ENCODE measurements at regions not wholly inside any gene's neighbourhood (a gene's known extent, or its start where the extent isn't known, plus 50 kb on each side); places are given as distances from the start of the nearest gene placed in this dataset.

GRCh38 chr6:122128445-122128844 is 271.0 kb upstream of the HSF2 start:
- no peaks in the 10 kb centered on the region for H3K9me3 ChIP-seq (ENCODE audit: control insufficient read depth, insufficient read depth, low read length)
- TF ChIP-seq, protein P1, sequence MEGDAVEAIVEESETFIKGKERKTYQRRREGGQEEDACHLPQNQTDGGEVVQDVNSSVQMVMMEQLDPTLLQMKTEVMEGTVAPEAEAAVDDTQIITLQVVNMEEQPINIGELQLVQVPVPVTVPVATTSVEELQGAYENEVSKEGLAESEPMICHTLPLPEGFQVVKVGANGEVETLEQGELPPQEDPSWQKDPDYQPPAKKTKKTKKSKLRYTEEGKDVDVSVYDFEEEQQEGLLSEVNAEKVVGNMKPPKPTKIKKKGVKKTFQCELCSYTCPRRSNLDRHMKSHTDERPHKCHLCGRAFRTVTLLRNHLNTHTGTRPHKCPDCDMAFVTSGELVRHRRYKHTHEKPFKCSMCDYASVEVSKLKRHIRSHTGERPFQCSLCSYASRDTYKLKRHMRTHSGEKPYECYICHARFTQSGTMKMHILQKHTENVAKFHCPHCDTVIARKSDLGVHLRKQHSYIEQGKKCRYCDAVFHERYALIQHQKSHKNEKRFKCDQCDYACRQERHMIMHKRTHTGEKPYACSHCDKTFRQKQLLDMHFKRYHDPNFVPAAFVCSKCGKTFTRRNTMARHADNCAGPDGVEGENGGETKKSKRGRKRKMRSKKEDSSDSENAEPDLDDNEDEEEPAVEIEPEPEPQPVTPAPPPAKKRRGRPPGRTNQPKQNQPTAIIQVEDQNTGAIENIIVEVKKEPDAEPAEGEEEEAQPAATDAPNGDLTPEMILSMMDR (IDR thresholded peaks at IDR 0.05; ENCODE audit: low read depth, low read length, poor library complexity, severe bottlenecking) = no peak
- no peak for TF ChIP-seq EZH2phosphoT487 (IDR thresholded peaks at IDR 0.05; ENCODE audit: borderline replicate concordance, low read length)
- H3K4me3 ChIP-seq (ENCODE audit: low read length) = no peak overlapping the region
- H3F3A ChIP-seq (ENCODE audit: control insufficient read depth, insufficient read depth) = no peaks in the 10 kb centered on the region
- H3K36me3 ChIP-seq (ENCODE audit: control insufficient read depth, low read length) = no peaks in the 10 kb centered on the region
- H4K20me1 ChIP-seq (ENCODE audit: control insufficient read depth, insufficient read depth, low read depth, low read length) = no peaks in the 10 kb centered on the region
- H3K4me1 ChIP-seq (ENCODE audit: control insufficient read depth, low read length) = no peaks in the 10 kb centered on the region
- no peak overlapping the region for H3K4me2 ChIP-seq (ENCODE audit: low read length)
- no peaks in the 10 kb centered on the region for H3K9me2 ChIP-seq (replicated peaks; ENCODE audit: control insufficient read depth, low read length)
- H3K79me2 ChIP-seq (ENCODE audit: control insufficient read depth, low read length) = no peaks in the 10 kb centered on the region
- H3K27me3 ChIP-seq (ENCODE audit: control insufficient read depth, low read length) = no peaks in the 10 kb centered on the region
- no peak overlapping the region for H3K27ac ChIP-seq (ENCODE audit: low read depth, low read length)

- TF ChIP-seq, protein P1 (IDR thresholded peaks at IDR 0.05; ENCODE audit: low read depth, low read length, poor library complexity, severe bottlenecking) = no peak
- no peak for TF ChIP-seq EZH2phosphoT487 (IDR thresholded peaks at IDR 0.05; ENCODE audit: borderline replicate concordance, low read length)
- H3K79me2 ChIP-seq (ENCODE audit: control insufficient read depth, low read length) = no peaks in the 10 kb centered on the region
- no peaks in the 10 kb centered on the region for H3K9me3 ChIP-seq (ENCODE audit: control insufficient read depth, insufficient read depth, low read length)
- no peak overlapping the region for H3K27ac ChIP-seq (ENCODE audit: low read depth, low read length)
- H3K36me3 ChIP-seq (ENCODE audit: control insufficient read depth, low read length) = no peaks in the 10 kb centered on the region
- no peaks in the 10 kb centered on the region for H4K20me1 ChIP-seq (ENCODE audit: control insufficient read depth, insufficient read depth, low read depth, low read length)
- no peaks in the 10 kb centered on the region for H3K4me1 ChIP-seq (ENCODE audit: control insufficient read depth, low read length)
- no peaks in the 10 kb centered on the region for H3K9me2 ChIP-seq (replicated peaks; ENCODE audit: control insufficient read depth, low read length)
- no peaks in the 10 kb centered on the region for H3F3A ChIP-seq (ENCODE audit: control insufficient read depth, insufficient read depth)
- no peak overlapping the region for H3K4me2 ChIP-seq (ENCODE audit: low read length)
- H3K27me3 ChIP-seq (ENCODE audit: control insufficient read depth, low read length) = no peaks in the 10 kb centered on the region
- no peak overlapping the region for H3K4me3 ChIP-seq (ENCODE audit: low read length)
Measured at GRCh38 chr6:122129313-122130025, 270.0 kb upstream of the HSF2 start.

DNA sequence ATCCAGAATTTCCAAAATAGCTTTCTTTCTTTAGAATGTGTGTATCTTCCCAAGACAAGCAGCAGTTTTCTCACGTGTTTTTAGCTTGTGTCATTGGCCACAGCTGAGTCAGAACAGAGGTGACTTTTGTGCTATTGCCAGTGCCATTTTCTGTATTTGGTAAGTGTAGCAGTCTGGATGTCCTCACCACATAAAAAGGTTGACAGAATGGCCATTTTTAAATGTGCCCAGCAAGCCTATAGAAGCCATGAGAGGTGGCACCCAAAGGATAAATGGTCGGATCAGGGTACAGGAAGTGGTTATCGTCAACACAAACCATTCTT is 269.5 kb upstream of the HSF2 start:
- Histone ChIP-seq H3K4me2 (ENCODE audit: low read length) (no peak overlapping the region), H3K4me3 (ENCODE audit: low read length) (no peak overlapping the region), H3K27me3 (ENCODE audit: control insufficient read depth, low read length) (no peaks in the 10 kb centered on the region), H3K79me2 (ENCODE audit: control insufficient read depth, low read length) (no peaks in the 10 kb centered on the region), H3K9me2 (replicated peaks; ENCODE audit: control insufficient read depth, low read length) (no peaks in the 10 kb centered on the region), H4K20me1 (ENCODE audit: control insufficient read depth, insufficient read depth, low read depth, low read length) (no peaks in the 10 kb centered on the region), H3K27ac (ENCODE audit: low read depth, low read length) (no peak overlapping the region), H3K36me3 (ENCODE audit: control insufficient read depth, low read length) (no peaks in the 10 kb centered on the region), H3K4me1 (ENCODE audit: control insufficient read depth, low read length) (no peaks in the 10 kb centered on the region), H3F3A (ENCODE audit: control insufficient read depth, insufficient read depth) (no peaks in the 10 kb centered on the region), H3K9me3 (ENCODE audit: control insufficient read depth, insufficient read depth, low read length) (no peaks in the 10 kb centered on the region)
- TF ChIP-seq, protein P1 (IDR thresholded peaks at IDR 0.05; ENCODE audit: low read depth, low read length, poor library complexity, severe bottlenecking) = no peak
- no peak for TF ChIP-seq EZH2phosphoT487 (IDR thresholded peaks at IDR 0.05; ENCODE audit: borderline replicate concordance, low read length)

Measured in DOHH2 (cell line).